Mesothelial cell of epicardium (in vitro differentiated cells): ENCODE measurements at regions not wholly inside any gene's neighbourhood (a gene's known extent, or its start where the extent isn't known, plus 50 kb on each side); places are given as distances from the start of the nearest gene placed in this dataset.
"Not testable (repeated sequence)": the region's sequence is repeated elsewhere in the genome, so short reads cannot be mapped to it uniquely, and the experiment has no call there.

Experiments used
- DNase-seq, 2 experiments: peaks; one replicate each; pipeline ENCODE4 v3.0.0; 2021; ENCODE audit warnings: low spot score in 2 of 2; ENCODE audit not compliant: unreplicated experiment in 2 of 2
- H3K27ac Mint-ChIP-seq: 2 replicates; pipeline ENCODE4 v1.8.0; 2021; ENCODE audit warnings: mixed read lengths
- H3K27me3 Mint-ChIP-seq: 2 replicates; pipeline ENCODE4 v1.8.0; 2021; ENCODE audit warnings: low read depth, mixed read lengths
- H3K36me3 Mint-ChIP-seq: 2 replicates; pipeline ENCODE4 v1.8.0; 2021; ENCODE audit warnings: mixed read lengths
- H3K4me1 Mint-ChIP-seq: 2 replicates; pipeline ENCODE4 v1.8.0; 2021; ENCODE audit warnings: mixed read lengths
- H3K4me3 Mint-ChIP-seq: 2 replicates; pipeline ENCODE4 v1.8.0; 2021; ENCODE audit warnings: mild to moderate bottlenecking, moderate library complexity, mixed read lengths
- H3K9me3 Mint-ChIP-seq: 2 replicates; pipeline ENCODE4 v1.8.0; 2021; ENCODE audit warnings: mixed read lengths
- TF ChIP-seq, protein P1 (sequence below): fragments of 200-600 bp; sonication (generic); IDR thresholded peaks from one replicate; pipeline ENCODE4 v1.5.0; 2021; ENCODE audit warnings: antibody characterized with exemption; ENCODE audit not compliant: unreplicated experiment

DNA sequence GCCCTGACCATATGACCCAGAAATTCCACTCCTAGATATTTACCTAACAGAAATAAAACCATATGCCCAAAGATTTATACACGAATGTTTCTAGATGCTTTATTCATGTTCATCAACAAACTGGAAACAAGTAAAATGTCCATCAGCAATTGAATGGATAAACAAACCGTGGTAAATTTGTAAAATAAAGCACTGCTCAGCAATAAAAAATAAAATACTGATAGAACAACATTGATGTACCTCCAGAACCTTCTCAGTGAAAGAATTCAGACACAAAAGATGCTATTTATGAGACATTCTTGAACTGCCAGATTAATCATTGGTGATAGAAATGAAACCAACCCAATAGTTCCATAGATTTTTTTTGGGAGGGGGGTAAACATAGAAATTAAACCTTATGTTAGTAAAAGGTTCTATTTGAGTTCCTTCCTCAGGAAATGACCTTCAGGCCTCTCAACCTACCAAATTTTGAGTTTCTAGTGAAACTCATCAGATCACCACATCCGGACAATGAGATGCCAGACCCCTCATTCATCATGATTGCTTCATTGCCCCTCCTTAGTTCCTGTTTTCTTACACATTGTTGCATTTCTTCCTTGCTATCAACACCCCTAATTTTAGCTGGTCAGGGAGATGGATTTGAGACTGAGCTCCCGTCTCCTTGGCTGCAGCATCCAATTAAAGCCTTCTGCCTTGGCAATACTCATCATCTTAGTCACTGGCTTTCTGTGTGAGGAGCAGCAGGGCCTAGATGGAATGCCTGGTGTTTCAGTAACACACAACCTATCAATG lies 203.5 kb downstream of the LPIN1 start:
- Mint-ChIP-seq H3K36me3 (no peaks in the 10 kb centered on the region), H3K4me3 (no peak overlapping the region), H3K4me1 (no peaks in the 10 kb centered on the region), H3K27ac (no peak overlapping the region), H3K27me3 (peaks cover 17% of the 10 kb centered on the region), H3K9me3 (no peaks in the 10 kb centered on the region)
- TF ChIP-seq, protein P1, sequence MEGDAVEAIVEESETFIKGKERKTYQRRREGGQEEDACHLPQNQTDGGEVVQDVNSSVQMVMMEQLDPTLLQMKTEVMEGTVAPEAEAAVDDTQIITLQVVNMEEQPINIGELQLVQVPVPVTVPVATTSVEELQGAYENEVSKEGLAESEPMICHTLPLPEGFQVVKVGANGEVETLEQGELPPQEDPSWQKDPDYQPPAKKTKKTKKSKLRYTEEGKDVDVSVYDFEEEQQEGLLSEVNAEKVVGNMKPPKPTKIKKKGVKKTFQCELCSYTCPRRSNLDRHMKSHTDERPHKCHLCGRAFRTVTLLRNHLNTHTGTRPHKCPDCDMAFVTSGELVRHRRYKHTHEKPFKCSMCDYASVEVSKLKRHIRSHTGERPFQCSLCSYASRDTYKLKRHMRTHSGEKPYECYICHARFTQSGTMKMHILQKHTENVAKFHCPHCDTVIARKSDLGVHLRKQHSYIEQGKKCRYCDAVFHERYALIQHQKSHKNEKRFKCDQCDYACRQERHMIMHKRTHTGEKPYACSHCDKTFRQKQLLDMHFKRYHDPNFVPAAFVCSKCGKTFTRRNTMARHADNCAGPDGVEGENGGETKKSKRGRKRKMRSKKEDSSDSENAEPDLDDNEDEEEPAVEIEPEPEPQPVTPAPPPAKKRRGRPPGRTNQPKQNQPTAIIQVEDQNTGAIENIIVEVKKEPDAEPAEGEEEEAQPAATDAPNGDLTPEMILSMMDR, result no peak
- no peak for DNase-seq

DNA sequence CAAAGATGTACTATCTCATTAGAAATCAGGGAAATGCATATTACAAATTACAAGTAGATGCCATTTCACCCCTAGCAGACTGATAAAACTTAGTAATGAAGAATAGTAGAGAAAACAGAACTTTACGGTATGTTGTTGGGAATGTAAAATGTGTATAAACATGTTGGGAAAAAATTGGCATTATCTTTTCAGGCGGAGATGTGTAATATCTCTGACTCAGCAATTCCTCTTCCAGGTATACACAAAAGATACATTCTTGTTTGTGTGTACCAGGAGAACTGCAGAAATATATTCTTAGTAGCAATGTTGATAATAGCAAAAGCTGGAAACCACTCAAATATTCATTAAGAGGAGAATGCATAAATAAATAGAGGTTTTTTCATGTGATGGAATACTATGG lies 204.5 kb downstream of the LPIN1 start:
- Mint-ChIP-seq H3K4me3 (no peak overlapping the region), H3K27ac (no peak overlapping the region), H3K36me3 (no peaks in the 10 kb centered on the region), H3K4me1 (no peaks in the 10 kb centered on the region), H3K27me3 (peaks cover 27% of the 10 kb centered on the region), H3K9me3 (no peaks in the 10 kb centered on the region)
- no peak for DNase-seq
- TF ChIP-seq, protein P1, result no peak

DNA sequence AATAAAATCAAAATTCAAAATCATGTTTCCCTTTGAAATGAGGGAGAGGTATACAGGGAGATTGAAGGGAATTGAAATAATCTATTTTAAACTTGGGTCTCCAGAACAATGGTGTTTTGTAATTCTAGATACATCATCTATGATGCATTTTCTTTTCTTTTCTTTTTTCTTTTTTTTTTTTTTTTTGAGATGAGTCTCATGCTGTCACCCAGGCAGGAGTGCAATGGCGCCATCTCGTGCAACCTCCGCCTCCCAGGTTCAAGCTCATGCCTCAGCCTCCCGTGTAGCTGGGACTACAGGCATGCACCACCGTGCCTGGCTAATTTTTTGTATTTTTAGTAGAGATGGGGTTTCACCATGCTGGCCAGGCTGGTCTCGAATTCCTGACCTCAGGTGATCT lies 205.1 kb downstream of the LPIN1 start:
- not testable (repeated sequence) for H3K4me3 Mint-ChIP-seq, H3K36me3 Mint-ChIP-seq, H3K9me3 Mint-ChIP-seq, H3K27ac Mint-ChIP-seq, H3K4me1 Mint-ChIP-seq, DNase-seq
- peaks cover 33% of the 10 kb centered on the region for H3K27me3 Mint-ChIP-seq

DNA sequence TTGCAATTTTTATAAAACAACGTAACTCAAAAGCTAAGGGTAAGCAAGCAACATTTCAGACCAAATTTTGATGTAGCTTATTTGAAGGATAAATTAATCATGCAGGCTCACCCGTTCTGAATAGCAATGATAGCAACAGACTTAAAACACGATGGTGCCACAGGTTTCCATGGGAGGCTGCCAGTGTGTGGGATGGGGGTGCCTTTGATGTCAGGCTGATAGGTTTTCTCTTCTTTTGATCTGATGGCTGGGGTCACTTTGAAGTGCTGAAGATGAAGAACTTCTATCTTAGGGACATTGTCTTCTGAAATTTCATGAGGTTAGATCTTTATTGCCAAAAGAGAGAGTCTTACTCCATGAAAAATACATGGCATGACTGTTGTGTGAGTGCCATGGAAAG lies 206.8 kb downstream of the LPIN1 start:
- Mint-ChIP-seq H3K27me3 (peaks cover 44% of the 10 kb centered on the region), H3K4me1 (no peaks in the 10 kb centered on the region), H3K36me3 (no peaks in the 10 kb centered on the region), H3K4me3 (no peak overlapping the region), H3K9me3 (no peaks in the 10 kb centered on the region), H3K27ac (no peak overlapping the region)
- no peak for DNase-seq
- TF ChIP-seq, protein P1, result no peak

DNA sequence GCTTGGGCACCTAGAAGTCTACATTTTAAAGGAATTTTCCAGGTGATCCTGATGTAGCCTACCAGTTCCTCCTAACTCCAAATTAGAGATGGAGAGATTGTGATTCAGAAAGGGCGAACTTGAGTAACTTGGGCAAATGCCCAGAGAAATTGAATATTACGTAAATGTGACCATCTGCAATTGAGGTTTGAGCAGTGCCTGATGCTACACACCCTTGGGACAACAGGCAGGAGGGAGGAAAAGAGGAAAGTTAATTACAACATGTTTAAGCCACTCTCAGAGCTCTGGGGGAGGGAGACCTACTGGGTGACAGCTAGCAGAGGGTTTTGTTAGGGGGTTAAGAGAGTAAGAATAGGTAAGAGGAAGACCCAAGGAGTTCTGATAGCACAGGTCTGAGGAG lies 208.9 kb downstream of the LPIN1 start:
- H3K27ac Mint-ChIP-seq, result no peak overlapping the region
- no peaks in the 10 kb centered on the region for H3K4me1 Mint-ChIP-seq
- TF ChIP-seq, protein P1, result no peak
- no peak overlapping the region for H3K4me3 Mint-ChIP-seq
- H3K9me3 Mint-ChIP-seq, result no peaks in the 10 kb centered on the region
- H3K36me3 Mint-ChIP-seq, result no peaks in the 10 kb centered on the region
- DNase-seq, result no peak
- peaks cover 49% of the 10 kb centered on the region for H3K27me3 Mint-ChIP-seq

DNA sequence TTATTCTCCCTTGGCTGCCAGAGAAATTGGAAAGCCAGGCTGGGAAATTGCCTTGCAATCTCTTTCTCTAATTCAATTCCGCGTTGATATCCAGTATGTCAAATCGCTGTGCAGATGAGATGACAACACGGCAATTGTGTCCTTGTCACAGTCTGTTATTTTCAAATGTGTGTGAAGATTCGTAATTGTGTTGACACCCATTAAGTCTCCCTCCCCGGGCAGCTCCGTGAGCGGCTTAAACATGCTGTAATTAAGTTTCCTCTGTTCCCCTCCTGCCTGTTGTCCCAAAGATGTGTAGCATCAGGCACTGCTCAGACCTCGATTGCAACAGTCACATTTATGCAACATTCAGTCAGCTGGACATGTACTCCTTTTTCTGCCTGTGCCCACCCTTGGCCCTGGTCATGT lies 209.5 kb downstream of the LPIN1 start:
- TF ChIP-seq, protein P1, result no peak
- no peaks in the 10 kb centered on the region for H3K9me3 Mint-ChIP-seq
- H3K27me3 Mint-ChIP-seq, result peaks cover 49% of the 10 kb centered on the region
- H3K4me3 Mint-ChIP-seq, result no peak overlapping the region
- H3K36me3 Mint-ChIP-seq, result no peaks in the 10 kb centered on the region
- DNase-seq, result no peak
- no peak overlapping the region for H3K27ac Mint-ChIP-seq
- no peaks in the 10 kb centered on the region for H3K4me1 Mint-ChIP-seq
